H9 (cell line): ENCODE measurements at regions not wholly inside any gene's neighbourhood (a gene's known extent, or its start where the extent isn't known, plus 50 kb on each side); places are given as distances from the start of the nearest gene placed in this dataset.

Experiments used
- DNase-seq: peaks from one replicate; pipeline ENCODE4 v3.0.0-alpha.2; 2017
- H2AFZ ChIP-seq: one replicate; pipeline ENCODE4 v1.6.1; 2013; ENCODE audit warnings: mild to moderate bottlenecking, low read length, control low read depth, moderate library complexity
- H2AK5ac ChIP-seq: 2 replicates; pipeline ENCODE4 v1.6.1; 2013; ENCODE audit warnings: low read length, control low read depth, mixed read lengths; ENCODE audit not compliant: insufficient read length
- H2BK120ac ChIP-seq: one replicate; pipeline ENCODE4 v1.6.1; 2013; ENCODE audit warnings: low read depth, mild to moderate bottlenecking, low read length, control low read depth, inconsistent platforms; ENCODE audit not compliant: poor library complexity, severe bottlenecking
- H2BK12ac ChIP-seq: 2 replicates; pipeline ENCODE4 v1.6.1; 2013; ENCODE audit warnings: low read length, control low read depth, mixed read lengths, low read depth; ENCODE audit not compliant: insufficient read length
- H2BK15ac ChIP-seq: 2 replicates; pipeline ENCODE4 v1.6.1; 2013; ENCODE audit warnings: low read depth, low read length, control low read depth
- H2BK20ac ChIP-seq: one replicate; pipeline ENCODE4 v1.6.1; 2013; ENCODE audit warnings: low read depth, mild to moderate bottlenecking, low read length, control low read depth, inconsistent platforms; ENCODE audit not compliant: poor library complexity, severe bottlenecking
- H2BK5ac ChIP-seq: 2 replicates; pipeline ENCODE4 v1.6.1; 2013; ENCODE audit warnings: low read length, control low read depth, mixed read lengths; ENCODE audit not compliant: insufficient read length
- H3K14ac ChIP-seq: 2 replicates; pipeline ENCODE4 v1.6.1; 2013; ENCODE audit warnings: low read length, control low read depth; ENCODE audit not compliant: insufficient read depth
- H3K18ac ChIP-seq: 2 replicates; pipeline ENCODE4 v1.6.1; 2013; ENCODE audit warnings: low read depth, mild to moderate bottlenecking, mixed read lengths, low read length, control low read depth; ENCODE audit not compliant: insufficient read length
- H3K23ac ChIP-seq: 2 replicates; pipeline ENCODE4 v1.6.1; 2013; ENCODE audit warnings: low read length, control low read depth, mixed read lengths, low read depth; ENCODE audit not compliant: insufficient read length
- H3K23me2 ChIP-seq: 2 replicates; pipeline ENCODE4 v1.6.1; 2013; ENCODE audit warnings: low read depth, mild to moderate bottlenecking, mixed read lengths, low read length, control low read depth; ENCODE audit not compliant: insufficient read length, poor library complexity, severe bottlenecking
- H3K27ac ChIP-seq: 2 replicates; pipeline ENCODE4 v1.5.1; 2013; ENCODE audit warnings: low read length, control low read depth, mixed read lengths, low read depth; ENCODE audit not compliant: insufficient read length
- H3K27me3 ChIP-seq: 2 replicates; pipeline ENCODE4 v1.6.1; 2013; ENCODE audit warnings: low read length, control low read depth, inconsistent platforms; ENCODE audit not compliant: insufficient read depth
- H3K4ac ChIP-seq: 2 replicates; pipeline ENCODE4 v1.6.1; 2013; ENCODE audit warnings: low read depth, mild to moderate bottlenecking, control low read depth, inconsistent platforms, low read length, moderate library complexity
- H3K4me1 ChIP-seq: 2 replicates; pipeline ENCODE4 v1.6.1; 2013; ENCODE audit warnings: low read length, control low read depth, inconsistent platforms; ENCODE audit not compliant: insufficient read depth
- H3K4me2 ChIP-seq: 2 replicates; pipeline ENCODE4 v1.6.1; 2013; ENCODE audit warnings: low read length, control low read depth, mixed read lengths; ENCODE audit not compliant: insufficient read length, insufficient read depth
- H3K56ac ChIP-seq: 2 replicates; pipeline ENCODE4 v1.6.1; 2013; ENCODE audit warnings: low read depth, mild to moderate bottlenecking, mixed read lengths, low read length, control low read depth; ENCODE audit not compliant: insufficient read length
- H3K79me1 ChIP-seq: 2 replicates; pipeline ENCODE4 v1.6.1; 2013; ENCODE audit warnings: low read depth, mild to moderate bottlenecking, moderate library complexity, low read length, control low read depth, inconsistent platforms; ENCODE audit not compliant: insufficient read depth, poor library complexity, severe bottlenecking
- H3K79me2 ChIP-seq: 2 replicates; pipeline ENCODE4 v1.6.1; 2013; ENCODE audit warnings: low read length, control low read depth, inconsistent platforms; ENCODE audit not compliant: insufficient read depth
- H3K9ac ChIP-seq: 2 replicates; pipeline ENCODE4 v1.6.1; 2013; ENCODE audit warnings: low read length, control low read depth, mixed read lengths; ENCODE audit not compliant: insufficient read length; ENCODE audit errors: extremely low read depth
- H3K9me3 ChIP-seq: one replicate; pipeline ENCODE4 v1.6.1; 2013; ENCODE audit warnings: low read depth, low read length, inconsistent platforms; ENCODE audit not compliant: control insufficient read depth
- H3T11ph ChIP-seq: one replicate; pipeline ENCODE4 v1.6.1; 2013; ENCODE audit warnings: mild to moderate bottlenecking, low read length, control low read depth, inconsistent platforms
- H4K20me1 ChIP-seq: one replicate; pipeline ENCODE4 v1.6.1; 2013; ENCODE audit not compliant: control insufficient read depth, insufficient read length, insufficient read depth
- H4K5ac ChIP-seq: 2 replicates; pipeline ENCODE4 v1.6.1; 2013; ENCODE audit warnings: low read depth, mild to moderate bottlenecking, mixed read lengths, low read length, control low read depth; ENCODE audit not compliant: insufficient read length
- H4K8ac ChIP-seq: replicated peaks from 2 replicates; pipeline ENCODE4 v1.6.1; 2013; ENCODE audit warnings: low read length, control low read depth, mixed read lengths, low read depth; ENCODE audit not compliant: insufficient read length
- H4K91ac ChIP-seq: 2 replicates; pipeline ENCODE4 v1.6.1; 2013; ENCODE audit warnings: low read depth, mild to moderate bottlenecking, moderate library complexity, mixed read lengths, low read length, control low read depth; ENCODE audit not compliant: insufficient read length
- H3K27ac Mint-ChIP-seq, 3 experiments: 2 replicates in 2 of 3; 3 replicates in 1 of 3; pipeline ENCODE4 v1.8.0; 2020 to 2021; ENCODE audit warnings: mixed read lengths in 3 of 3, mild to moderate bottlenecking in 1 of 3, moderate library complexity in 1 of 3
- H3K27me3 Mint-ChIP-seq: 2 replicates; pipeline ENCODE4 v1.8.0; 2021; ENCODE audit warnings: low read depth, mild to moderate bottlenecking, moderate library complexity, mixed read lengths
- H3K36me3 Mint-ChIP-seq, 3 experiments: 2 replicates in 2 of 3; 3 replicates in 1 of 3; pipeline ENCODE4 v1.8.0; 2020 to 2021; ENCODE audit warnings: low read depth in 3 of 3, mixed read lengths in 3 of 3; ENCODE audit not compliant: insufficient read depth in 1 of 3
- H3K4me1 Mint-ChIP-seq, 2 experiments: 2 replicates each; pipeline ENCODE4 v1.8.0; 2020; ENCODE audit warnings: mixed read lengths in 2 of 2
- H3K4me3 Mint-ChIP-seq, 2 experiments: 2 replicates in 1 of 2; 3 replicates in 1 of 2; pipeline ENCODE4 v1.8.0; 2020 to 2021; ENCODE audit warnings: mild to moderate bottlenecking in 2 of 2, mixed read lengths in 2 of 2, moderate library complexity in 1 of 2
- H3K9me3 Mint-ChIP-seq, 2 experiments: 2 replicates in 1 of 2; 3 replicates in 1 of 2; pipeline ENCODE4 v1.8.0; 2020; ENCODE audit warnings: mild to moderate bottlenecking in 2 of 2, mixed read lengths in 2 of 2, moderate library complexity in 1 of 2
- WGBS: extraction: QIAGEN DNeasy Blood & Tissue Kit; methylation state at CpG from one replicate; pipeline ENCODE4 v1.1.7; 2013; ENCODE audit warnings: missing lambda C conversion rate, low lambda C conversion rate, mixed read lengths; ENCODE audit not compliant: insufficient read length; ENCODE audit errors: extremely low coverage; 5-methylcytosine and 5-hydroxymethylcytosine counted together
- TF ChIP-seq, protein P1 (sequence below): fragments of 200-600 bp; sonication (generic); conservative IDR thresholded peaks from 3 replicates; pipeline ENCODE4 v1.8.0; 2021; ENCODE audit warnings: antibody characterized with exemption, mild to moderate bottlenecking

DNA sequence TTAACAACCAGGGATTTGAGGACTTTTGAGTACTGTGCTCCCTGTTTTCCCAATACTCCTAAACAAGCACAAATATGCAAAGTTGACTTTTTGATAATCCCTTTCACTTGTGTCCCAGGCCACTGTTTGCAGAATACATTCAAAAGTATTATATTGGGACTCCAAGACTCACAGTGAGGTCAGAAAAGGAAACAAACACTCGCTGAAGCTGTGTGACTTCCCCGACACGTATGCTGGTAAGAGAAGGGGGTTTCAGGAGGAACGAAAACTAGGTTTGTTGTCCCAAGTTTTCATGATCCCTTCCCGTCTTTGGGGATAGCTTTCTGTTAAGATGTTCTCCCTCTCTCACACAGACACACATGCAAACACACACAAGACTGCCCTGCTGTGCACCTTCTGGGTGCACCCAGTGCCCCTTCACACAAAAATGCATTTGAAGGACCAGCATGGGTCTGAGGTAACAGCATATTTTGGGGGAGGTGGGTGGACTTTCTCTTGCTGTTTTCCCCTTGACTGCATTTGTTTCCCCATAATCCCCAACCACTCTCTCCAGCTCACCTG is 225.2 kb upstream of the PRICKLE2 start:
- Mint-ChIP-seq H3K36me3 (no peaks in the 10 kb centered on the region), H3K4me3 (no peak overlapping the region), H3K4me1 (peaks cover 25 to 33% of the 10 kb centered on the region in 2 experiments), H3K27me3 (peaks cover 32% of the 10 kb centered on the region), H3K9me3 (no peaks in the 10 kb centered on the region; a peak in 1 of 5 replicates), H3K27ac (no peak overlapping the region)
- H4K5ac ChIP-seq = no peak overlapping the region
- H2BK15ac ChIP-seq = no peak overlapping the region
- H2BK20ac ChIP-seq = no peak overlapping the region
- H3K9ac ChIP-seq = no peak overlapping the region
- no peaks in the 10 kb centered on the region for H3K79me2 ChIP-seq
- H3T11ph ChIP-seq = no peak overlapping the region
- H2BK5ac ChIP-seq = no peak overlapping the region
- H2BK120ac ChIP-seq = no peak overlapping the region
- H3K27me3 ChIP-seq = no peaks in the 10 kb centered on the region
- TF ChIP-seq, protein P1, sequence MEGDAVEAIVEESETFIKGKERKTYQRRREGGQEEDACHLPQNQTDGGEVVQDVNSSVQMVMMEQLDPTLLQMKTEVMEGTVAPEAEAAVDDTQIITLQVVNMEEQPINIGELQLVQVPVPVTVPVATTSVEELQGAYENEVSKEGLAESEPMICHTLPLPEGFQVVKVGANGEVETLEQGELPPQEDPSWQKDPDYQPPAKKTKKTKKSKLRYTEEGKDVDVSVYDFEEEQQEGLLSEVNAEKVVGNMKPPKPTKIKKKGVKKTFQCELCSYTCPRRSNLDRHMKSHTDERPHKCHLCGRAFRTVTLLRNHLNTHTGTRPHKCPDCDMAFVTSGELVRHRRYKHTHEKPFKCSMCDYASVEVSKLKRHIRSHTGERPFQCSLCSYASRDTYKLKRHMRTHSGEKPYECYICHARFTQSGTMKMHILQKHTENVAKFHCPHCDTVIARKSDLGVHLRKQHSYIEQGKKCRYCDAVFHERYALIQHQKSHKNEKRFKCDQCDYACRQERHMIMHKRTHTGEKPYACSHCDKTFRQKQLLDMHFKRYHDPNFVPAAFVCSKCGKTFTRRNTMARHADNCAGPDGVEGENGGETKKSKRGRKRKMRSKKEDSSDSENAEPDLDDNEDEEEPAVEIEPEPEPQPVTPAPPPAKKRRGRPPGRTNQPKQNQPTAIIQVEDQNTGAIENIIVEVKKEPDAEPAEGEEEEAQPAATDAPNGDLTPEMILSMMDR = no peak
- H3K56ac ChIP-seq = no peak overlapping the region
- no peaks in the 10 kb centered on the region for H3K4me1 ChIP-seq
- H3K79me1 ChIP-seq = no peaks in the 10 kb centered on the region
- H3K14ac ChIP-seq = no peak overlapping the region
- no peak overlapping the region for H3K4ac ChIP-seq
- no peaks in the 10 kb centered on the region for H3K23me2 ChIP-seq
- no peak overlapping the region for H3K4me2 ChIP-seq
- no peaks in the 10 kb centered on the region for H4K20me1 ChIP-seq
- no peak for DNase-seq
- H4K8ac ChIP-seq = no peak overlapping the region
- H2BK12ac ChIP-seq = no peak overlapping the region
- H2AK5ac ChIP-seq = no peak overlapping the region
- no CpG with 5 or more reads among the region's 5 CpGs for WGBS
- H3K23ac ChIP-seq = no peak overlapping the region
- no peak overlapping the region for H3K27ac ChIP-seq
- no peak overlapping the region for H2AFZ ChIP-seq
- no peaks in the 10 kb centered on the region for H3K9me3 ChIP-seq
- H4K91ac ChIP-seq = no peak overlapping the region
- no peak overlapping the region for H3K18ac ChIP-seq
